ENCODE measurements at regions not wholly inside any gene's neighbourhood (a gene's known extent, or its start where the extent isn't known, plus 50 kb on each side); places are given as distances from the start of the nearest gene placed in this dataset.
"Not testable (repeated sequence)": the region's sequence is repeated elsewhere in the genome, so short reads cannot be mapped to it uniquely, and the experiment has no call there.

- DNase-seq (no peak), ATAC-seq (ENCODE audit: low FRiP score in 2 of 2) (no peak)
- 37% methylated on average over 6 of the region's 7 CpGs; no CpG with 5 or more reads in 1 of the 2 donors for WGBS, 2 donors
- Histone ChIP-seq H3K36me3 (no peaks in the 10 kb centered on the region), H3K27me3 (no peaks in the 10 kb centered on the region), H3K4me3 (no peak overlapping the region), H3K27ac (no peak overlapping the region), H3K4me1 (no peaks in the 10 kb centered on the region), H3K9me3 (peaks cover 0 to 7% (median 0%) of the 10 kb centered on the region in 4 donors)
- TF ChIP-seq POLR2AphosphoS5 (IDR thresholded peaks at IDR 0.05) = no peak
- no peak for TF ChIP-seq CTCF (IDR thresholded peaks at IDR 0.05)
- no peak for TF ChIP-seq EP300 (IDR thresholded peaks at IDR 0.05)
- no peak for TF ChIP-seq POLR2A (IDR thresholded peaks at IDR 0.05)
Measured at GRCh38 chr2:183543731-183544130, 419.5 kb downstream of the NUP35 start.

GRCh38 chr2:183546560-183547350 lies 422.5 kb downstream of the NUP35 start:
- not testable (repeated sequence) for H3K9me3 ChIP-seq; H3K27me3 ChIP-seq; H3K36me3 ChIP-seq; ATAC-seq (ENCODE audit: low FRiP score in 2 of 2); H3K4me1 ChIP-seq; H3K4me3 ChIP-seq; H3K27ac ChIP-seq
- DNase-seq = peak; percentile 30 to 74
- WGBS, 2 donors = 80 to 82% methylated on average over 10 to 18 of the region's 21 CpGs

- H3K4me3 ChIP-seq = no peak overlapping the region
- H3K27ac ChIP-seq = no peak overlapping the region
- H3K4me1 ChIP-seq = no peaks in the 10 kb centered on the region
- TF ChIP-seq CTCF (IDR thresholded peaks at IDR 0.05) (no peak), POLR2A (IDR thresholded peaks at IDR 0.05) (no peak)
- H3K27me3 ChIP-seq = no peaks in the 10 kb centered on the region
- ATAC-seq (ENCODE audit: low FRiP score in 2 of 2) (no peak), DNase-seq (no peak)
- no peaks in the 10 kb centered on the region for H3K36me3 ChIP-seq
- no peaks in the 10 kb centered on the region for H3K9me3 ChIP-seq
- 76 to 77% methylated on average over 4 of the region's 4 CpGs for WGBS, 2 donors
Measured at GRCh38 chr2:183552716-183553115, 428.5 kb downstream of the NUP35 start.

- ATAC-seq (ENCODE audit: low FRiP score in 2 of 2) (no peak), DNase-seq (no peak)
- Histone ChIP-seq H3K4me3 (no peak overlapping the region), H3K4me1 (no peaks in the 10 kb centered on the region), H3K9me3 (no peaks in the 10 kb centered on the region), H3K36me3 (no peaks in the 10 kb centered on the region), H3K27ac (no peak overlapping the region), H3K27me3 (no peaks in the 10 kb centered on the region)
- TF ChIP-seq EP300 (IDR thresholded peaks at IDR 0.05) = no peak
- TF ChIP-seq POLR2A (IDR thresholded peaks at IDR 0.05) = no peak
- no peak for TF ChIP-seq CTCF (IDR thresholded peaks at IDR 0.05)
- TF ChIP-seq POLR2AphosphoS5 (IDR thresholded peaks at IDR 0.05) = no peak
Measured at GRCh38 chr2:183564726-183565125, 440.5 kb downstream of the NUP35 start.

GRCh38 chr2:183575481-183575880 lies 451.2 kb downstream of the NUP35 start:
- ATAC-seq (ENCODE audit: low FRiP score in 2 of 2) (no peak), DNase-seq (no peak)
- H3K4me3 ChIP-seq = no peak overlapping the region
- no peaks in the 10 kb centered on the region for H3K36me3 ChIP-seq
- peaks cover 0 to 16% (median 0%) of the 10 kb centered on the region in 4 donors for H3K9me3 ChIP-seq
- H3K27me3 ChIP-seq = no peaks in the 10 kb centered on the region
- 64 to 68% methylated on average over 2 of the region's 2 CpGs for WGBS, 2 donors
- no peak overlapping the region for H3K27ac ChIP-seq
- no peak for TF ChIP-seq EP300 (IDR thresholded peaks at IDR 0.05)
- no peak for TF ChIP-seq CTCF (IDR thresholded peaks at IDR 0.05)
- TF ChIP-seq POLR2A (IDR thresholded peaks at IDR 0.05) = no peak
- no peak for TF ChIP-seq POLR2AphosphoS5 (IDR thresholded peaks at IDR 0.05)
- H3K4me1 ChIP-seq = no peaks in the 10 kb centered on the region
